ENCODE measurements at regions not wholly inside any gene's neighbourhood (a gene's known extent, or its start where the extent isn't known, plus 50 kb on each side); places are given as distances from the start of the nearest gene placed in this dataset.
"Not testable (repeated sequence)": the region's sequence is repeated elsewhere in the genome, so short reads cannot be mapped to it uniquely, and the experiment has no call there.

DNA sequence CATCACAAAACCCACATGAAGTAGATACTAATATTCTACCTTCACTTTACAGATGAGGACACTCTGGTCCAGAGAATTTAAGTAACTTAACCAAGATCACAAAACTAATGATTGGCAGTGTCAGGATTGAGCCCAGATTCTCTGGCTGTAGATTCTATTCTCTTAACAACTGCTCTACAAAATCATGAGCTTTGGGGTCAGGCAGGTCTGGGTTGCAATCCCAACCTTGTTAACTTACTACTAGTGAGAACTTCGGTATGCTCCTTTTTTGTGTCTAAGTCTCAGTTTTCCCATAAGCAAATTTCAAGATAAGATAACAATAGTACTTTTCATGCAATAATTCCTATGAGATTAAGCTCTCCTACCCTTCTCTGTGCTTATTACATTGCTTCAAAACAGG lies 127.5 kb downstream of the SPDYE17 start:
- TF ChIP-seq, protein P1, sequence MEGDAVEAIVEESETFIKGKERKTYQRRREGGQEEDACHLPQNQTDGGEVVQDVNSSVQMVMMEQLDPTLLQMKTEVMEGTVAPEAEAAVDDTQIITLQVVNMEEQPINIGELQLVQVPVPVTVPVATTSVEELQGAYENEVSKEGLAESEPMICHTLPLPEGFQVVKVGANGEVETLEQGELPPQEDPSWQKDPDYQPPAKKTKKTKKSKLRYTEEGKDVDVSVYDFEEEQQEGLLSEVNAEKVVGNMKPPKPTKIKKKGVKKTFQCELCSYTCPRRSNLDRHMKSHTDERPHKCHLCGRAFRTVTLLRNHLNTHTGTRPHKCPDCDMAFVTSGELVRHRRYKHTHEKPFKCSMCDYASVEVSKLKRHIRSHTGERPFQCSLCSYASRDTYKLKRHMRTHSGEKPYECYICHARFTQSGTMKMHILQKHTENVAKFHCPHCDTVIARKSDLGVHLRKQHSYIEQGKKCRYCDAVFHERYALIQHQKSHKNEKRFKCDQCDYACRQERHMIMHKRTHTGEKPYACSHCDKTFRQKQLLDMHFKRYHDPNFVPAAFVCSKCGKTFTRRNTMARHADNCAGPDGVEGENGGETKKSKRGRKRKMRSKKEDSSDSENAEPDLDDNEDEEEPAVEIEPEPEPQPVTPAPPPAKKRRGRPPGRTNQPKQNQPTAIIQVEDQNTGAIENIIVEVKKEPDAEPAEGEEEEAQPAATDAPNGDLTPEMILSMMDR (conservative IDR thresholded peaks at IDR 0.05; ENCODE audit: low read length) = not testable (repeated sequence)
- not testable (repeated sequence) for TF ChIP-seq EZH2phosphoT487 (IDR thresholded peaks at IDR 0.05; ENCODE audit: borderline replicate concordance, low read depth, low read length)

Data from OCI-LY7 (cell line).